ENCODE measurements at regions not wholly inside any gene's neighbourhood (a gene's known extent, or its start where the extent isn't known, plus 50 kb on each side); places are given as distances from the start of the nearest gene placed in this dataset.

- no peaks in the 10 kb centered on the region for H3K4me1 ChIP-seq
- H3K4me3 Mint-ChIP-seq (ENCODE audit: unreplicated experiment): no peak overlapping the region
- no peak for TF ChIP-seq CTCF (IDR thresholded peaks at IDR 0.05; ENCODE audit: insufficient read depth in 1 of 2, low read depth in 1 of 2, low read length in 1 of 2, severe bottlenecking in 1 of 2, unreplicated experiment in 1 of 2)
- ChIA-PET POLR2A (no interaction called here), CTCF (no interaction called here)
- no peak overlapping the region for H3K4me3 ChIP-seq (ENCODE audit: low read depth, low read length)
- no peaks in the 10 kb centered on the region for H3K36me3 ChIP-seq (ENCODE audit: control insufficient read depth, insufficient read depth, low read length)
- H3K27me3 ChIP-seq (replicated peaks; ENCODE audit: control insufficient read depth, insufficient read depth, low read length): no peaks in the 10 kb centered on the region
- no peaks in the 10 kb centered on the region for H3K4me1 Mint-ChIP-seq (ENCODE audit: low read depth, unreplicated experiment)
- H3K9me3 ChIP-seq: no peaks in the 10 kb centered on the region
- H3K9me3 Mint-ChIP-seq (ENCODE audit: unreplicated experiment): no peaks in the 10 kb centered on the region
- no peak overlapping the region for H3K27ac Mint-ChIP-seq (ENCODE audit: unreplicated experiment)
- no peak for DNase-seq
- H3K27me3 Mint-ChIP-seq (ENCODE audit: insufficient read depth, unreplicated experiment): no peaks in the 10 kb centered on the region
- no peaks in the 10 kb centered on the region for H3K36me3 Mint-ChIP-seq (ENCODE audit: insufficient read depth, unreplicated experiment)
- no TSS peak for BruUV-seq (replicated peaks)
- intact Hi-C loops (cut with micrococcal nuclease; ENCODE audit: unreplicated experiment): no loop called here
These were observed 138.9 kb downstream of the NXNL2 start for GRCh38 chr9:88673886-88674285.

- intact Hi-C loops (cut with micrococcal nuclease; ENCODE audit: unreplicated experiment): no loop called here
- TF ChIP-seq CTCF (IDR thresholded peaks at IDR 0.05; ENCODE audit: insufficient read depth in 1 of 2, low read depth in 1 of 2, low read length in 1 of 2, severe bottlenecking in 1 of 2, unreplicated experiment in 1 of 2): no peak
- no TSS peak for BruUV-seq (replicated peaks)
- Mint-ChIP-seq H3K4me3 (ENCODE audit: unreplicated experiment) (no peak overlapping the region), H3K36me3 (ENCODE audit: insufficient read depth, unreplicated experiment) (no peaks in the 10 kb centered on the region), H3K27ac (ENCODE audit: unreplicated experiment) (no peak overlapping the region), H3K27me3 (ENCODE audit: insufficient read depth, unreplicated experiment) (no peaks in the 10 kb centered on the region), H3K9me3 (ENCODE audit: unreplicated experiment) (no peaks in the 10 kb centered on the region), H3K4me1 (ENCODE audit: low read depth, unreplicated experiment) (no peaks in the 10 kb centered on the region)
- Histone ChIP-seq H3K9me3 (no peaks in the 10 kb centered on the region), H3K36me3 (ENCODE audit: control insufficient read depth, insufficient read depth, low read length) (no peaks in the 10 kb centered on the region), H3K27me3 (replicated peaks; ENCODE audit: control insufficient read depth, insufficient read depth, low read length) (no peaks in the 10 kb centered on the region), H3K4me3 (ENCODE audit: low read depth, low read length) (no peak overlapping the region), H3K4me1 (peaks cover 6% of the 10 kb centered on the region; the same call in 1 of the 2 replicates)
- ChIA-PET CTCF (no interaction called here), POLR2A (no interaction called here)
- no peak for DNase-seq
These were observed 141.7 kb downstream of the NXNL2 start for GRCh38 chr9:88676644-88677043.

GRCh38 chr9:88678008-88678407 is 143.0 kb downstream of the NXNL2 start:
- no peak for DNase-seq
- H3K4me1 Mint-ChIP-seq (ENCODE audit: low read depth, unreplicated experiment): no peaks in the 10 kb centered on the region
- Histone ChIP-seq H3K9me3 (no peaks in the 10 kb centered on the region), H3K4me3 (ENCODE audit: low read depth, low read length) (no peak overlapping the region), H3K27me3 (replicated peaks; ENCODE audit: control insufficient read depth, insufficient read depth, low read length) (no peaks in the 10 kb centered on the region), H3K36me3 (ENCODE audit: control insufficient read depth, insufficient read depth, low read length) (no peaks in the 10 kb centered on the region), H3K4me1 (peaks cover 7% of the 10 kb centered on the region; the same call in 1 of the 2 replicates)
- H3K4me3 Mint-ChIP-seq (ENCODE audit: unreplicated experiment): no peak overlapping the region
- ChIA-PET CTCF (no interaction called here), POLR2A (no interaction called here)
- no peaks in the 10 kb centered on the region for H3K36me3 Mint-ChIP-seq (ENCODE audit: insufficient read depth, unreplicated experiment)
- H3K9me3 Mint-ChIP-seq (ENCODE audit: unreplicated experiment): no peaks in the 10 kb centered on the region
- no peak for TF ChIP-seq CTCF (IDR thresholded peaks at IDR 0.05; ENCODE audit: insufficient read depth in 1 of 2, low read depth in 1 of 2, low read length in 1 of 2, severe bottlenecking in 1 of 2, unreplicated experiment in 1 of 2)
- no TSS peak for BruUV-seq (replicated peaks)
- no peak overlapping the region for H3K27ac Mint-ChIP-seq (ENCODE audit: unreplicated experiment)
- intact Hi-C loops (cut with micrococcal nuclease; ENCODE audit: unreplicated experiment): no loop called here
- H3K27me3 Mint-ChIP-seq (ENCODE audit: insufficient read depth, unreplicated experiment): no peaks in the 10 kb centered on the region

All from Caco-2 (cell line).